GM18526 (cell line): ENCODE measurements at regions not wholly inside any gene's neighbourhood (a gene's known extent, or its start where the extent isn't known, plus 50 kb on each side); places are given as distances from the start of the nearest gene placed in this dataset.

ENCODE experiments used
- POLR2A ChIP-seq: IDR thresholded peaks from 3 replicates; pipeline ENCODE4 v1.6.1; 2011; ENCODE audit not compliant: insufficient read length; ENCODE audit errors: extremely low read depth

- no peak for TF ChIP-seq POLR2A
Observed at GRCh38 chr5:143583409-143583808, 179.9 kb upstream of the NR3C1 start.

DNA sequence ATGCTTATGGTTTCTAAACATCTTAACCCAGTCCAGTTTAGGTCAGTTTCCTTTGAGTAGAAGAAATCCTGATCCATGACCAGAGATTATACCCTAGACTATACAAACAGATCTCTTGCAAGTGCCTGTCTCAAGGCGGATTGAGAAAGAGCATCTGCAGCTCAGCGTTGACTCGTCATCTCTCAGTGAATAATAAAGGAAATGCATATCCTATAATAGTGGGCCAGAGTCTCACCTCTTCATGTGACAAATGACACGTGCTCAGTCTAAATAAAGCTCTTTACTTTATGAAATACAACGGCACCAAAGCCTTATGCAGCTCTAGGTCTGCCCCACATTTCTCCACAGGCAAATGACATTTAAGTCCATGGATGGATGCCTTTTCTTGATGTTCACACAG lies 179.4 kb upstream of the NR3C1 start:
- TF ChIP-seq POLR2A: no peak

DNA sequence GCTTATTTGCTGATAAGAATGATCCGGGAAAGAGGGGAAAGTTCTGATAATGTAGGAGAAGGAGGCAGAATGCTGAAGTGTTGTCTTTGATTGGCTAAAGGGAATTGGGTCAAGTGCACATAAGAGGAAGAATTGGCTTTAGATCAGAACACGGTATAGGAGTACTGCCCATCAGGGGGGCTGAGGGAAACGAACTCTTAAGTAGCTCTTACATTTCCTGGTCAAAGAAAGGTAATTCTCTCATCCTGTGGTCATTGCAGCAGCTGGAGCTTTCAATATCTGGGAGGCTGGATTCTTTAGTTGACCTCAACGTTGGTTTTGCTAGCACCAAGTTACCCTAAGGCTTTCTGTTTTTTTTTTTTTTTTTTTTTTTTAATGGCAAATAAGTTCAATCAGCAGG lies 178.7 kb upstream of the NR3C1 start:
- no peak for TF ChIP-seq POLR2A

- no peak for TF ChIP-seq POLR2A
Observed at GRCh38 chr5:143581649-143582048, 178.2 kb upstream of the NR3C1 start.

GRCh38 chr5:143581147-143581546 lies 177.7 kb upstream of the NR3C1 start:
- TF ChIP-seq POLR2A: no peak

DNA sequence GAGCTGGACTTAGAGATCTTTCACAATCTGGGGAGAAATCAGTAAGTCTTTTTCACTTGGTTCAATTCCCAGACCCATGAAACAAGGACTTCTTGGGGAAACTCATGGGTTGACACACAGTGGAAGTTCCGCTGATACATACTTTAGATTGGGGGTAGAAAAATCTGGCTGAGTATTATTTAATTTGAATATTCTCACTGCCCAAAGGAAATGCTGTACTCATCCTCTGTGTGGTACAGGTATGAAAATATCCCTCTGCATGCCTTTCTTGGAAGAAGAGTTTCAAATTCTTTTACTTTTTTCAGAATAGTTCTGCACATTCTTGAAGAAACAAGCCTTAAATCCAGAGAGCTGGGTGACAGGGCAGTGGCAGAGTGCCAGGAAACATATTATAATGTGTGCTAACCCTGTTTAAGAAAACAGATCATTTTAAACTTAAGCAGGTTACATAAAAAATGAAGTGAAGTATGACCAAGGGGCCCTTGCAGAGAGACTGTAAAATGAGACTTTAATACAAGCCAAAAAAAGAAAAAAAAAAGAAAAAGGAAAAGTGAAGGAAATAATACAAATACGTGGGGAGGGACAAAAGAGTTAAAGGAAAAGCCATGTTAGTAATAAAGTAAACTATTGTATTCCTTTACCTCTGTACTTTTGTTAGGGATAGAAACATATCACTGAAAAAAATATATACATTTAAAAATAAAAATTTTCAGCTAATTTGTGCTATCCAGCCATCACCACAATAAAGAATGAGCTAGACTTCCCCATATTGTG lies 173.4 kb upstream of the NR3C1 start:
- no peak for TF ChIP-seq POLR2A

GRCh38 chr5:143575286-143575685 lies 171.8 kb upstream of the NR3C1 start:
- TF ChIP-seq POLR2A: no peak

DNA sequence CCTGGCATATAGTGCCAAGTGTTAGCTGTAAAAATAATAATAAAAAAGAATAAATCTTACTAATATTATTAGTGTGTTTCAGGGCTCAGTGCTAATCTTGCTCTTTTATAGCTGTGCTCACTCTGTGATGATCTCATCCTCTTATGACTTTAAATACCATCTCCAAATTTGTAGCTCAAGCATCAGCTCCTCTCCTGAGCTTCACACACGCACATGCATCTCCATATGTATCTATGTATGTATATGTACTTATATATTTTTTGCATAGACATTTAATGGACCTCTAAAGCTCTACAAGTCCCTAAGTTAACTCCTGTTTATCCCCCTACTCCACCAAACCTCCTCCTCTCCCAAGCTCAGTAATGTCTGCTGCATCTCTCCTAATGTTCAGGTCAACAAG lies 170.8 kb upstream of the NR3C1 start:
- no peak for TF ChIP-seq POLR2A

DNA sequence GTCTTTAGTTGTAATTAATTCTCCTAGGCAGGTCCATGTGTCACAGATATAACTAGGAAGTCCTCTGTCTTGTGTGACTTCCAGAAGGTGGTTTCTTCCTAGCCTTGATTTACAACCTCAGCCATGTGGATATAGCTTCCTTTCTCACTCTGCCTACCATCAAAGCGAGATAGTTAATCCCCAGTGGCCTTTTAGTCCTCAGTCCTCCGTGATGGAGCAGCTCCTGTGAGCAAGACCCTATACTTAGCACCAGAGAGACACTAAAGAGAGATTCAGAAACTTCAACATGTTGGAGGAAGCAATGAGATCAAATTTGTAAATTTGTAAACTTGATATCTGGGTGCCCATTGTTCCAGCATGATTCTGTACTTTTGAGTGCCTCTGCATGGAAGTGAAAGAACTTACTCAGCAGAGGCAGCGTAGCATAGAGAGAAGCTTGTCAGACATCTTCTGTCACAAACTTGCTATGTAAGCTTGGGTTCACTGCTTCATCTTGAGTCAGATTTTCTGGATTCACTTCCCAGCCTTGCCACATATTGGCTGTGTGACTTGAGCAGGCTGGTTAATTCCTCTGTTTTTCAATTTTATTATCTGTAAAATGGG lies 170.2 kb upstream of the NR3C1 start:
- TF ChIP-seq POLR2A: no peak

- TF ChIP-seq POLR2A: no peak
Observed at GRCh38 chr5:143572671-143573070, 169.2 kb upstream of the NR3C1 start.

- TF ChIP-seq POLR2A: no peak
Observed at GRCh38 chr5:143571642-143572624, 168.4 kb upstream of the NR3C1 start.

DNA sequence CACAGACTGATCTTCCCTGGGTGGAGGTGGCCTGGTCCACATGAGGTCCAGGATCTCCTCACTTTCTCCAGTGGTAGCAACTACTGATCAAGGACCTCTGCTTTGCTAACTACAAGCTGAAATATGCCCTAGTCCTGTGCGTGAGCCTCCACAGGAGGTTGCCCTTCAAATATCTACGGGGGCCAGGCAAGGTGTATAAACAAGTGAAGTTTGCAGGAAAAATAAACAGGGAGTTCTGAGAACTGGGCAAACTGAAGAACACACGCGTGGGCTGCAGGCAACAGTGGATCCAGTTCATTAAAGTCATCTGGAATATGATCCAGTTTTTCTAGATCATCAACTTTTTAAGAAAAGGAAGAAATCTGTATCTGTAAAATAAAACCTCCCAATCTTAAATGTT lies 167.5 kb upstream of the NR3C1 start:
- no peak for TF ChIP-seq POLR2A

DNA sequence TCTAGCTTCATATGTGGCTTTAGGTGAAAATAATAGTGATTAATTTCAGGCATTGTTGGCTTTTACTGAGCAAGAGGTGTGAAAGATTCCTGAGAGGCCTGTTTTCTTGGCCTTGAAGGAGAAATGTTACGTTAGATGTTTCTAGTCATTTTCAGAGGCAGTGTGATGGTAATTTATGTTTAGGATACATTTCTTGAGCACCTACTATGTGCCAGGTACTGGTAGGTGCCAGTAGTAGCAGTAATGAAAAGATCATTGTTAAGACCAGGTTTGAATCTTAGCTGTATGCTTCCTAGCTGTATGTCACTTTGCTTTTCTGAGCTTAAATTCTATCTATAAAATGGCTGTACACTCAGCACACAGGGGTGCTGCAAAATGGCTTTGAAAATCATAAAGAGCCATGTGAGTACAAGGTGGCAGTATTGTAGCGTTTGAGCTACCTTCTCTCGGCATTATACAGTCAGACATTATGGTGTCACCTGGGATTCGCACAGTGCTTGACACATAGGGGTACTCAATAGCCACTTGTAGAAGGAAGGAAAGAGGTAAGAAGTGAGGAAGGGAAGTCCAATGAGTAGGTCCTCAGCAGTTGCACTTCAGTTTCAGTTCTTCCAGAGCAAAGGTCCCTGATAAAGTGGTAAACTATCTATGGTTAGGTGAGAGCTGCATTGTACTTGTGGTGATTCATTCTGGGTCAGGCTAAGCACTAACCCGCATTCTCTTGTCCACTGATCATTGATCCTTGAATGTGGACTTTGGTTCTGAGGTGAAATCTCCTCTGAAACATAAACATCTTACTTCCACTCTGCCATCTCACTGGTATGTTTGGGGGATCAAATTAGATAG lies 166.5 kb upstream of the NR3C1 start:
- no peak for TF ChIP-seq POLR2A

GRCh38 chr5:143569213-143569701 lies 165.8 kb upstream of the NR3C1 start:
- no peak for TF ChIP-seq POLR2A
